Smooth muscle cell of the brain vasculature (primary cell): ENCODE measurements at regions not wholly inside any gene's neighbourhood (a gene's known extent, or its start where the extent isn't known, plus 50 kb on each side); places are given as distances from the start of the nearest gene placed in this dataset.

Source experiments
- DNase-seq: peaks from one replicate; pipeline ENCODE4 v3.0.0-alpha.2; 2012; ENCODE audit warnings: low read depth, low spot score

DNA sequence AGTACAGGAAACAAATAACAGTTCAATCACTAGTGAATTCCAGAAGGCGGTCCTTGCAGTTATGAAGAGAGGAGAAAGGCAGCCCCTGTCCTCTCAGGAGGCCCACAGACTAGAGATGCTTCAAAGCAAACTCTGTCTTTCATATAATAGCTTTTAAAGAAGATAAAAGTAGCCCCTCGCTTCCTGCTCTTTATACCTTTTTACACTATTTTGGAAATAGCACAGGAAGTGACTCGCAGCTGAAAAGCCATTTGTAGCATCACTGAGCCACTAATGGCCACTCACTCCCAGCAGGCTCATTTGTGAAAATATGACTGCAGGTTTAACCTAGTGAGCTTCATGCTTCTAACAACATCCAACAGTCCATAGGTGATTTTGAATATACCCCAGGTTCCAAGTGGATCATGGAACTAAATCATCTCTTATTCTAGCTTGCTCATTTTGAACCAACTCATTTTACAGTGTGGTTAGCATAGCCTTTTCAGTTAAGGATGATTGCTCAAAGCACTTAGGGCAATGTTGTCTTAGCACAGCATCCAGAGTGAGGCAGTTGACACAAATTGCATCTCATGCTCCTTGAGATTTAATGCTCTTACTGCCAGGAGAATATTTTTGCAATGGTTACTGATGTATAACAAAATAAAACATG lies 136.0 kb upstream of the NRSN1 start:
- no peak for DNase-seq

DNA sequence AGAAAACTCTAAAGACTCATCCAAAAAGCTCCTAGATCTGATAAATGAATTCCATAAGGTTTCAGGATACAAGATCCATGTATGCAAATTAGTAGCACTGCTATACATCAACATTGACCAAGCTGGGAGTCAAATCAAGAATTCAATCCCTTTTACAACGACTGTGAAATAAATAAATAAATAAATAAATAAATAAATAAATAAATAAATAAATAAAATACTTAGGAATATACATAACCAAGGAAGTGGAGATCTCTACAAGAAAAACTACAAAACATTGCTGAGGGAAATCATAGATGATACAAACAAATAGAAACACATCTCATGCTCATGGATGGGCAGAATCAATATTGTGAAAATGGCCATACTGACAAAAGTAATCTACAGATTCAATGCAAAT lies 132.0 kb upstream of the NRSN1 start:
- DNase-seq: no peak

DNA sequence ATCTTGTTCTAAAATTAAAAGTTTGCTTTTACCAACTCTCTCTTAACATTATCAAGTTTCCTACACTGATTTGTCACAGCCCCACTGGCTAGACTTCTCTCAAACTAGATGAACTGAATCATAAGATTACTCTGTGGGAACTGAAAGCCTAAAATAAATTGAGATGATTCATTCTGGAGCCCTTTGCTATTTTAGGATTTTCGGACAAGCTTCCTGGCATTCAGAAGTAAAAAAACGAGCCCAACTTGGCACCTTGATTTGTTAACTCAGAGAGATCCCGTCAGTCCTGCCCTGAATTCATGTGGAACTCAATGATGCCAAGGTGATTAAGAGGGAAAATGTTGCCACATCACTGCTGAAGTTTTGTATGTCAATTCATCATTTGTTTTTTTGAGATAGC lies 122.0 kb upstream of the NRSN1 start:
- no peak for DNase-seq

- no peak for DNase-seq
These were observed 121.4 kb upstream of the NRSN1 start for GRCh38 chr6:24004659-24005058.

DNA sequence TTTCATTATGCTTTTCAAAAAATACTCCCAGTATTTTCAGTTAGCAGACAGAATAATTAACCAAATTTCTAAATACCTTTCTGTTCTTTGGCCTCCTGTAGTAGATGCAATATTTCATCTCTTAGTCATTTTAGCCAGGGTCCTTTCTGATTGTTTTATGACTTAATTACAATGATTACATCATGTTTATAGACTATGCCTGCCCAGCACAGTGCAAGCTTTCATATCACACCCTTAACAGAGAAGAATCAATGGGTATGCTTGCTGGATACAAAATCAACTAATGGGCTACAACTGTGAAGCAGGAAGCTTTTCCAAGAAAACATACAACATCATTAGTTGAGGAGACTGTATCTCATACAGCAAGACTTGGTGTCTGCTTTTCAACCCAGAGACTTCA lies 119.8 kb upstream of the NRSN1 start:
- DNase-seq: no peak

GRCh38 chr6:24009319-24009718 lies 116.7 kb upstream of the NRSN1 start:
- DNase-seq: no peak

GRCh38 chr6:24010133-24010532 lies 115.9 kb upstream of the NRSN1 start:
- DNase-seq: no peak

- DNase-seq: no peak
These were observed 109.7 kb upstream of the NRSN1 start for GRCh38 chr6:24016286-24016685.

- DNase-seq: no peak
These were observed 109.2 kb upstream of the NRSN1 start for GRCh38 chr6:24016857-24017256.

DNA sequence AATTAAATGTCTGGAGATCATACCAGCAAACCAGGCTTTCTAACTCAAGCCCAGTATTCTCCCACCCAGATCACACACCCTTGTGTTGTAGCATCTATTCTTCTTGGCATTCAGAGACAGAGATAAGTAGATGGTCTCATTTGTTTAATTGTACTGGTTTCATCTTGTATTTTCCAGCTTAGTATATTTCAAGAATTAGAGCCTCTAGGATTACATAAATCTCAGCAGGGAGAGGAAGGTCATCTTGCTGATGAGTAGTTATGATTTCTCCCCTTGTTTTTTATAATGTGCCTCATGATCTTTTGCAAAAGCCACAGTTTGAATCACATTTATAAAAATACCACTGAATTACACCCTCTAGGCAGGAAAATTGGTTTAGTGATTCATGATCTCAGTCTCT lies 106.6 kb upstream of the NRSN1 start:
- no peak for DNase-seq

GRCh38 chr6:24019830-24020229 lies 106.2 kb upstream of the NRSN1 start:
- DNase-seq: no peak

GRCh38 chr6:24026050-24026449 lies 100.0 kb upstream of the NRSN1 start:
- DNase-seq: no peak

GRCh38 chr6:24031496-24031895 lies 94.5 kb upstream of the NRSN1 start:
- DNase-seq: no peak

- DNase-seq: no peak
These were observed 92.9 kb upstream of the NRSN1 start for GRCh38 chr6:24032896-24033688.

DNA sequence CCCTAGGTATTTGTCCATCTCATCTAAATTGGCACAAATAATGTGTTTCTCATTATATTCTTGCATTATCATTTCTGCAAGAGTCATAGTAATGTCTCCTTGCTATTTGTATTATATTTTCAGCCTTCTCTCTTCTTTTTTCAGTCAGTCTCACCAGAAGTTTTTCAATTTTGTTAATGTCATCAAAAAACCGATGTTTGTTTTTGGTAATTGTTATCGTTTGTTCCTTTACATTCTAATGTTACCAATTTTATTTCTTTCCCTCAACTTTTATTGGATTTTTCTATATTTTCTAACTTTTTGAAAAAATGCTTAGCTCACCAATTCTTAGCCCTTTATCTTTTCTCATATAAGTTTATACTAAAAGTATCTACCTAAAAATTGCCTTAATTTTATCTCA lies 82.2 kb upstream of the NRSN1 start:
- no peak for DNase-seq

- DNase-seq: no peak
These were observed 73.9 kb upstream of the NRSN1 start for GRCh38 chr6:24051942-24052589.

DNA sequence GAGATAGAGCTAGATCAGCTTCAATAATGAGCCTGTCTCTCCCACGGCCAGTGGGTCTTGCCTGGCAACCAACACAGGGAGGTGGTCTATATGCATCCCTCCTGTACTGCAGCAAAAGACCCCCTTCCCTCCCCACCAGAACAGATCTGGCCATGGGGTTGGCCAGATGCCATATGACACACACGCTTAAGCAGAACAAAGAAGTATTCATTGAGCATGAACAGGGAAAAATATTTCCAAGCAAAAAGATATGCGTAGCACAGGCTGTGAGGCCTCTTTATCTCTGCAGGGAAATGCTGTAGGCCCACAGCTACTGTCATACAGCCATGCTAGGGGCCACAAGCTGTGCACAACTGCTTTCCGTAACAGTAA lies 73.4 kb upstream of the NRSN1 start:
- DNase-seq: no peak

DNA sequence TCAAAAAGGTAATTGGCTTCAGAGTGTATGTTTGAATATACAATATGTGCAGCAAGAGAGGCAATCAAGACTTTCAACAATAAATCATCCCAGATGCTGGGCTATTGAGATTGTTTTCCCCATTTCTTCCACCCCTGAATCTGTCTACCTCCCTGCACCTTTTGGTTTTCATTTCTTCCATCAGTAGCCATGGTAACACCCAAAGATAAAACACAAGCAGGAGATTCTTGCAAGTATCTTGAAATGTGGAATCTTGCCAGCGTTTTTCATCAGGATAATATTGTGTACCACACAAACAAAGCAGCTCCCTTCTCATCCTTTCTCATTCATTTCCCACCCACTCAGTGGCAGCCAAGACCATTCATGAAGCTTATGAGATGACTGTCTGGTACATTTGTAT lies 73.0 kb upstream of the NRSN1 start:
- DNase-seq: no peak

GRCh38 chr6:24054388-24054787 lies 71.6 kb upstream of the NRSN1 start:
- DNase-seq: no peak

DNA sequence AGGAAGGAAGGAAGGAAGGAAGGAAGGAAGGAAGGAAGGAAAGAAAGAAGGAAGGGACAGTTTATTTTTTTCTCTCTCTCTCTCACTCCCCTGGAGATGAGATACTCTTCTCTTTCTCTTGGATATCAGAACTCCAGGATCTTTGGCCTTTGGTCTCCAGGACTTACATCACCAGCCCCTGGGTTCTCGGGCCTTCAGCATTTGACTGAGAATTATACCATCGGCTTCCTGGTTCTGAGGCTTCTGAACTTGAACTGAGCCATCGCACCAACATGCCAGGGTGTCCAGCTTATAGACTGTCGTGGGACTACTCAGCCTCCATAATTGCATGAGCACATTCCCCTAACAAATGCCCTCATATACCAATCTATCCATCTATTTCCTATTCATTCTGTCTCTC lies 69.4 kb upstream of the NRSN1 start:
- DNase-seq: no peak

- DNase-seq: no peak
These were observed 69.0 kb upstream of the NRSN1 start for GRCh38 chr6:24057030-24057429.

DNA sequence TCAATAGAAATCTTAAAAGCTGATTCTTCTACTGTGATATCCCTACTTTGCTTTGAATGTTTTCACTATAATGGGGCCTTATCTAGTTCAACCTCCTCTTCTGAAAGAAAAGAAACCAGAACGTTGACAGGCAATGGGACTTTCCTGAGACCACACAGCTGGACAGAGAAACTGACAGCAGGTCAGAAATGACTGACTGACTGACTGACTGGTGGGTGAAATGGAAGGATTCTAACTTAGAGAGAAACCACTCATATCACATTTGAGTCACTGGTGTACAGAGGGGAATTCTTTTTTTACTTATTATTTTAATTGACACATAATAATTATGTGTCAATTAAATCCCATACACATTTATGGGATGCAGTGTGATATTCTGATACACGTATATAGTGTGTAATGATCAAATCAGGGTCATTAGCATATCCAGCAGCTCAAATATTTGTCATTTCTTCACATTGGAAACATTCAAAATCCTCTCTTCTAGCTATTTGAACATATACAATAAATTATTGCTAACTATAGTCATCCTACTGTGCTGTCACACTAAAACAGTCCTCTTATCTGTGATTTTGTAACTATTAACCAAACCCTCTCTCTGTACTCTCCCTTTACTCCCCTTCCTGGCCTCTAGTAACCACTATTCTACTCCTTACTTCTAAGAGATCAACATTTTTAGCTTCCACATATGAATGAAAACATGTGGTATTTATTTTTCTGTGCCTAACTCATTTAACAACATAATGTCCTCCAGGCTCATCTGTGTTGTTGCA lies 64.8 kb upstream of the NRSN1 start:
- no peak for DNase-seq
